Natural killer cell (primary cell): ENCODE measurements at regions not wholly inside any gene's neighbourhood (a gene's known extent, or its start where the extent isn't known, plus 50 kb on each side); places are given as distances from the start of the nearest gene placed in this dataset.

Source experiments
- ATAC-seq, 3 donors: fragments of 150-1000 bp in 2 of 3; fragments of 200-7000 bp in 1 of 3; cut with Tn5 transposase; 1 replicate in 1 of 3; 2 replicates in 2 of 3; pipeline ENCODE4 v1.10.0; 2021; ENCODE audit warnings: mild to moderate bottlenecking in 2 of 3, moderate library complexity in 2 of 3
- DNase-seq, 2 donors: peaks; one replicate each; pipeline versions ENCODE4 v3.0.0 to v3.0.0-alpha.2; 2013 to 2021; ENCODE audit warnings: mixed read lengths in 1 of 2
- H3K27ac ChIP-seq: one replicate; pipeline ENCODE4 v1.5.1; 2013; ENCODE audit warnings: mild to moderate bottlenecking, low read length
- H3K27me3 ChIP-seq: one replicate; pipeline ENCODE4 v1.6.1; 2013; ENCODE audit warnings: low read length; ENCODE audit not compliant: control insufficient read depth, insufficient read depth
- H3K36me3 ChIP-seq: one replicate; pipeline ENCODE4 v1.6.1; 2013; ENCODE audit warnings: low read length; ENCODE audit not compliant: control insufficient read depth, insufficient read depth
- H3K4me1 ChIP-seq: one replicate; pipeline ENCODE4 v1.6.1; 2013; ENCODE audit warnings: low read length; ENCODE audit not compliant: control insufficient read depth, insufficient read depth
- H3K4me3 ChIP-seq: one replicate; pipeline ENCODE4 v1.5.1; 2013; ENCODE audit warnings: low read length
- H3K9me3 ChIP-seq: one replicate; pipeline ENCODE4 v1.6.1; 2013; ENCODE audit warnings: low read length; ENCODE audit not compliant: control insufficient read depth, insufficient read depth
- H3K27ac Mint-ChIP-seq, 2 donors: one replicate each; pipeline ENCODE4 v1.8.0; 2022; ENCODE audit warnings: mild to moderate bottlenecking in 2 of 2, mixed read lengths in 2 of 2, moderate library complexity in 1 of 2
- H3K27me3 Mint-ChIP-seq, 2 donors: one replicate each; pipeline ENCODE4 v1.8.0; 2022; ENCODE audit warnings: low read depth in 2 of 2, mixed read lengths in 2 of 2
- H3K36me3 Mint-ChIP-seq: one replicate; pipeline ENCODE4 v1.8.0; 2022; ENCODE audit warnings: mixed read lengths
- H3K4me1 Mint-ChIP-seq, 2 donors: one replicate each; pipeline ENCODE4 v1.8.0; 2022; ENCODE audit warnings: mixed read lengths in 2 of 2
- H3K4me3 Mint-ChIP-seq: one replicate; pipeline ENCODE4 v1.8.0; 2022; ENCODE audit warnings: mild to moderate bottlenecking, moderate library complexity, mixed read lengths
- H3K9me3 Mint-ChIP-seq, 2 donors: one replicate each; pipeline ENCODE4 v1.8.0; 2022; ENCODE audit warnings: mixed read lengths in 2 of 2
- WGBS: methylation state at CpG from one replicate; pipeline ENCODE4 v1.1.7; 2013; ENCODE audit warnings: missing lambda C conversion rate; ENCODE audit not compliant: insufficient coverage; 5-methylcytosine and 5-hydroxymethylcytosine counted together
- intact Hi-C: fragments of 100-400 bp; cut with micrococcal nuclease; formaldehyde crosslinking; loops from one replicate; pipeline ENCODE4 v1.14.2; 2022
- TF ChIP-seq, protein P1 (sequence below): fragments of 200-600 bp; IDR thresholded peaks from one replicate; pipeline ENCODE4 v1.8.0; 2022; ENCODE audit warnings: antibody characterized with exemption

DNA sequence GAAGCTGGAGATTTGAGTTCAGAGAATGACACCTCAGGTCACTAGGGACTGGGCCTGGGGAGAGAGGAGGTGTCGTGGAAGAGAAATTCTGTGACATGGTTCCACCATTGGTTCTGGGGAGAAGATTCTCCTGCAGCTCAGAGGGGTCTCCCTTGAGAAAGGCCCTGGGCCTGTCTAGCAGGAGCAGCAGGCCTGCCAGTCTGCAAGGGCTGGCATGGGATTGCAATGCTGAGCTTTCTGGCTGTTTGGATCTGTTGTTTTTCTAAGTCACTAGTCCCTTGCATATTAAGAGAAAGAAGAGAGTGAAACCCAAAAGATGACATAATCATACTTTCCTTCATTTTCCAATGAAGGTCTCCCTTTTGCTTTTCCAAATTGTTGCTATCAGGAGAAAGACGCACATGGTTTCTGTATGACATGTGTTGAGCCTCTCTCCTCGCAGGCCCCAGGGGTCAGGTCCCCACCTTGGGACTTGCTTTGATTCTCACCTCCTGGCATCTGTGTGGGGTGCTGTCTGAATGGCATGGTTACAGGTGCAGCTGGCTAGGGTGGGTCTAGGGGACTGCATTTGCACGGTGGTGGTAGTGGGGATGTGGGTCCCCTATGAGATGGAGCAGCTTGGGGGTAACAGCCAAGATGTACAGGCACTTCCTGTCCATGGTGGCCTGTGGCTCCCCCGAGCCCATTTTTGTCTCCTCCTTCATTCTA, 117.8 kb downstream of the GLI2 start:
- H3K9me3 ChIP-seq, result no peaks in the 10 kb centered on the region
- Mint-ChIP-seq H3K4me3 (no peak overlapping the region), H3K4me1 (no peaks in the 10 kb centered on the region), H3K9me3 (peaks cover 0 to 4% of the 10 kb centered on the region in 2 donors), H3K36me3 (no peaks in the 10 kb centered on the region), H3K27ac (no peak overlapping the region), H3K27me3 (no peaks in the 10 kb centered on the region)
- intact Hi-C loops, result no loop called here
- TF ChIP-seq, protein P1, sequence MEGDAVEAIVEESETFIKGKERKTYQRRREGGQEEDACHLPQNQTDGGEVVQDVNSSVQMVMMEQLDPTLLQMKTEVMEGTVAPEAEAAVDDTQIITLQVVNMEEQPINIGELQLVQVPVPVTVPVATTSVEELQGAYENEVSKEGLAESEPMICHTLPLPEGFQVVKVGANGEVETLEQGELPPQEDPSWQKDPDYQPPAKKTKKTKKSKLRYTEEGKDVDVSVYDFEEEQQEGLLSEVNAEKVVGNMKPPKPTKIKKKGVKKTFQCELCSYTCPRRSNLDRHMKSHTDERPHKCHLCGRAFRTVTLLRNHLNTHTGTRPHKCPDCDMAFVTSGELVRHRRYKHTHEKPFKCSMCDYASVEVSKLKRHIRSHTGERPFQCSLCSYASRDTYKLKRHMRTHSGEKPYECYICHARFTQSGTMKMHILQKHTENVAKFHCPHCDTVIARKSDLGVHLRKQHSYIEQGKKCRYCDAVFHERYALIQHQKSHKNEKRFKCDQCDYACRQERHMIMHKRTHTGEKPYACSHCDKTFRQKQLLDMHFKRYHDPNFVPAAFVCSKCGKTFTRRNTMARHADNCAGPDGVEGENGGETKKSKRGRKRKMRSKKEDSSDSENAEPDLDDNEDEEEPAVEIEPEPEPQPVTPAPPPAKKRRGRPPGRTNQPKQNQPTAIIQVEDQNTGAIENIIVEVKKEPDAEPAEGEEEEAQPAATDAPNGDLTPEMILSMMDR, result no peak
- no peak for DNase-seq
- H3K4me3 ChIP-seq, result no peak overlapping the region
- H3K36me3 ChIP-seq, result no peaks in the 10 kb centered on the region
- H3K4me1 ChIP-seq, result no peaks in the 10 kb centered on the region
- no peaks in the 10 kb centered on the region for H3K27me3 ChIP-seq
- 76% methylated on average over 5 of the region's 5 CpGs for WGBS
- H3K27ac ChIP-seq, result no peak overlapping the region
- no peak for ATAC-seq

DNA sequence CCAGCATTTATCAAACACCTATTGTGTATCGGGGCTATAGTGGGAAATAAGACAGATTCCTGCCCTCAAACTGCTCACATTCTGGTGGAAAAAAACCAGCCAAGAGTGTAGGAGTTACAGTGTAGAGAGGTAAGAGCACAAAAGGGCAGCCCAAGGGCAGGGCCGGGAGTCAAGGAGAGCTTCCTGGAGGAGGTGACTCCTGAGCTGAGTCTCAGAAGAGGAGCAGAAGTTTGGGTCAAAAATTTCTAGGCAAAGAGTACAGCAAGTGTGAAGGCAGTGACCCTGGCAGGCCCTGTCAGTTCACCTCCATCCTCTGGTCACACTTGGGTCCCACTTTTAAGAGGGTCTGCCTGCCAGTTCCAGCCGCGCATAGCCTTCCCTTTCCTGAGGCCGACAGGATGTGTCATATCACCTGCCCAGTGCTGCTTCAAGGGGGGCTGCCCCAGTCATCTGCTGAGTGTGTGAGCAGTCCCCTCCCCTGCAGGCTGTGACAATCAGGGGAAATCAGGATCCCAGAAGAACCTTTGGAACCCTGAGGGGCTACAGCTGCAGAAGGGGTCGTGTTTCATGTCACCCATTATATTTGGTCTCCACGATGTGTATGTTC, 118.4 kb downstream of the GLI2 start:
- ATAC-seq (no peak), DNase-seq (no peak)
- H3K4me3 ChIP-seq, result no peak overlapping the region
- H3K9me3 ChIP-seq, result no peaks in the 10 kb centered on the region
- Mint-ChIP-seq H3K27ac (no peak overlapping the region), H3K9me3 (peaks cover 0 to 4% of the 10 kb centered on the region in 2 donors), H3K4me3 (no peak overlapping the region), H3K27me3 (no peaks in the 10 kb centered on the region), H3K4me1 (no peaks in the 10 kb centered on the region), H3K36me3 (no peaks in the 10 kb centered on the region)
- H3K4me1 ChIP-seq, result no peaks in the 10 kb centered on the region
- H3K36me3 ChIP-seq, result no peaks in the 10 kb centered on the region
- TF ChIP-seq, protein P1, result no peak
- no peak overlapping the region for H3K27ac ChIP-seq
- intact Hi-C loops, result no loop called here
- 64% methylated on average over 7 of the region's 7 CpGs for WGBS
- no peaks in the 10 kb centered on the region for H3K27me3 ChIP-seq

DNA sequence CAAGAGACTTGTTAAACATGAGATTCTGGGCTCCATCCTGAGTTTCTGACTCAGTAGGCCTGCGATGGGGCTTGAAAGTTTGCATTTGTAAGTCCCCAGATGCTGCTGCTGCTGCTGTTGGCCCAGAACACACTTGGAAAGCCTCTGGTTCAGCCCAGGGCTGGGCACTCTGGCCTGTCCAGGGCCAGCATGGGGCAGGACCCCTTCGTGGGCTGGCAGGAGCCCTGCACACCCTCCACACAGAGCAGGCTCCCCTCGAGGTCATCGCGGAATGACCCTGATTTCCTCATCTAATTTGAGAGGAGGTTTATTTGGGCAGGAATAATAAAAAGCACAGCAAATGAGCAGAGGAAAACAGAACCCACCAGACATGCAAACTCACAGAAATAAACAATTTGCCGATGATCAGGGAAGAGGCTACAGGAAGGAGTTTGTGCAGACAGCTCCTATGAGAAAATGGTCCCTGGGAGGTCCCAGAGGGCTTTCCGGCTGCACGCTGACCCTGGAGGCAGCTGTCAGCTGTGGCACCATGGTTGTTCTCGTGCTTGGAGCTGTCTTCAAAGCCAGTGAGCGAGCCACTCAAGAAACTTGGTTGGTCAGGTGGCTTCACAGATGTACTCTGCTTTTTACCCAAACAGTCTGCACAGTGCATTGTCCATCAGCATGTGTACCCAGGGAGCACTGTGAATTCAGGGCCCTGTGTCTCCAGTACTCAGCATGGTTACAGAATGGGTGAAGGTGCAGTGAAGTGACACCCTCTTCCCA, 119.3 kb downstream of the GLI2 start:
- Histone ChIP-seq H3K4me1 (no peaks in the 10 kb centered on the region), H3K36me3 (no peaks in the 10 kb centered on the region), H3K27me3 (no peaks in the 10 kb centered on the region), H3K9me3 (no peaks in the 10 kb centered on the region), H3K4me3 (no peak overlapping the region), H3K27ac (no peak overlapping the region)
- Mint-ChIP-seq H3K27me3 (no peaks in the 10 kb centered on the region), H3K4me1 (no peaks in the 10 kb centered on the region), H3K27ac (no peak overlapping the region), H3K9me3 (no peaks in the 10 kb centered on the region), H3K36me3 (no peaks in the 10 kb centered on the region), H3K4me3 (no peak overlapping the region)
- no peak for DNase-seq
- TF ChIP-seq, protein P1, result no peak
- intact Hi-C loops, result no loop called here
- ATAC-seq, result no peak
- WGBS, result 86% methylated on average over 6 of the region's 10 CpGs
